ENCODE measurements at regions not wholly inside any gene's neighbourhood (a gene's known extent, or its start where the extent isn't known, plus 50 kb on each side); places are given as distances from the start of the nearest gene placed in this dataset.

DNA sequence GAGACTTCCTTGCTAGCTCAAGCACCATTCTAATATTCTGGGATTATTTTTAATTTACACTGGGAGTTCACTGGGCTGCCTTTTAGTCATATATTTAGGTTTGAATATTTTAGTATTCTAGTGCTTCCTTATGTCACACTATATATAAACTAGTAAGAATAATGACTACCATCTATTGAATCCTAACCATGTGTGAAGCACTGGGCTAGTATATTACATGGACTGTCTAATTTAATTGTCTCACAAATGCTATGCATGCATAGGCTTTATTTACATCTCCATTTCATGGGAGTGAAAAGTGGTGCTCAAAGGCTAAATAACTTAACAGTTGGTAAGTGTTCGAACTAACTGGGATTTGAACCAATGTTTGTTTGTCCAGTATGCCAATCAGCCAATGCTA lies 272.4 kb downstream of the RND3 start:
- TF ChIP-seq, protein P1, sequence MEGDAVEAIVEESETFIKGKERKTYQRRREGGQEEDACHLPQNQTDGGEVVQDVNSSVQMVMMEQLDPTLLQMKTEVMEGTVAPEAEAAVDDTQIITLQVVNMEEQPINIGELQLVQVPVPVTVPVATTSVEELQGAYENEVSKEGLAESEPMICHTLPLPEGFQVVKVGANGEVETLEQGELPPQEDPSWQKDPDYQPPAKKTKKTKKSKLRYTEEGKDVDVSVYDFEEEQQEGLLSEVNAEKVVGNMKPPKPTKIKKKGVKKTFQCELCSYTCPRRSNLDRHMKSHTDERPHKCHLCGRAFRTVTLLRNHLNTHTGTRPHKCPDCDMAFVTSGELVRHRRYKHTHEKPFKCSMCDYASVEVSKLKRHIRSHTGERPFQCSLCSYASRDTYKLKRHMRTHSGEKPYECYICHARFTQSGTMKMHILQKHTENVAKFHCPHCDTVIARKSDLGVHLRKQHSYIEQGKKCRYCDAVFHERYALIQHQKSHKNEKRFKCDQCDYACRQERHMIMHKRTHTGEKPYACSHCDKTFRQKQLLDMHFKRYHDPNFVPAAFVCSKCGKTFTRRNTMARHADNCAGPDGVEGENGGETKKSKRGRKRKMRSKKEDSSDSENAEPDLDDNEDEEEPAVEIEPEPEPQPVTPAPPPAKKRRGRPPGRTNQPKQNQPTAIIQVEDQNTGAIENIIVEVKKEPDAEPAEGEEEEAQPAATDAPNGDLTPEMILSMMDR (IDR thresholded peaks at IDR 0.05; ENCODE audit: extremely low read depth, low read depth, low read length) = no peak
- no peaks in the 10 kb centered on the region for H3K36me3 ChIP-seq (ENCODE audit: insufficient read depth, low read length)
- no peaks in the 10 kb centered on the region for H3K79me2 ChIP-seq (ENCODE audit: insufficient read depth, low read length)
- no peak overlapping the region for H3K4me3 ChIP-seq (ENCODE audit: insufficient read depth, low read length)
- H3K4me2 ChIP-seq (ENCODE audit: insufficient read depth, low read length) = no peak overlapping the region
- no peaks in the 10 kb centered on the region for H3K27me3 ChIP-seq (ENCODE audit: insufficient read depth, low read length)
- no peak for DNase-seq (ENCODE audit: insufficient read length, low spot score, missing footprints)
- peaks cover 18% of the 10 kb centered on the region for H3K4me1 ChIP-seq (ENCODE audit: insufficient read depth, low read length)
- H3K27ac ChIP-seq (ENCODE audit: low read depth, low read length) = no peak overlapping the region
- no peak overlapping the region for H2AFZ ChIP-seq (ENCODE audit: low read length)
- no peaks in the 10 kb centered on the region for H4K20me1 ChIP-seq (ENCODE audit: insufficient read depth, low read length)
- H3K9me3 ChIP-seq (ENCODE audit: low read depth, low read length) = no peaks in the 10 kb centered on the region

DNA sequence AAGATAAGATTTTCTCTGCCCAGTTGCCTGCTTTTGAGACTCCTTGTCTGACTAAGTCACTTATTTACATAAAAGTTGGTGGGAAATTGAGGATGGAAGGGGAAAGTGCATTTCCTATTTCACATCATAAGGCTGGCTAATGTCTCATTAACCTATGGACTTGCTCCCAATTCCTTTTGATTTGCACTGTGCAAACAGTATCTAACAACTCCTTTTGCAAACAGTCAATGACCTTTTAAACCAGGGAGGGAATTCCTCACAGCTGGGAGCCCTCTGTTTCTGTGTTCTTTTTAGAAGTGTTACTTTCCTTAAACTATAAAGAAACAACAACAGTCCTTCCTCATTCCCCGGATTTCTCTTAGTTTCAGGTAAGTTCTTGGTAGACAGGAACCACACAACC lies 272.8 kb downstream of the RND3 start:
- H3K27ac ChIP-seq (ENCODE audit: low read depth, low read length) = no peak overlapping the region
- no peaks in the 10 kb centered on the region for H3K36me3 ChIP-seq (ENCODE audit: insufficient read depth, low read length)
- no peak for DNase-seq (ENCODE audit: insufficient read length, low spot score, missing footprints)
- H4K20me1 ChIP-seq (ENCODE audit: insufficient read depth, low read length) = no peaks in the 10 kb centered on the region
- no peak overlapping the region for H3K4me3 ChIP-seq (ENCODE audit: insufficient read depth, low read length)
- TF ChIP-seq, protein P1 (IDR thresholded peaks at IDR 0.05; ENCODE audit: extremely low read depth, low read depth, low read length) = no peak
- no peak overlapping the region for H3K4me2 ChIP-seq (ENCODE audit: insufficient read depth, low read length)
- no peaks in the 10 kb centered on the region for H3K9me3 ChIP-seq (ENCODE audit: low read depth, low read length)
- H3K79me2 ChIP-seq (ENCODE audit: insufficient read depth, low read length) = no peaks in the 10 kb centered on the region
- H2AFZ ChIP-seq (ENCODE audit: low read length) = no peak overlapping the region
- H3K27me3 ChIP-seq (ENCODE audit: insufficient read depth, low read length) = no peaks in the 10 kb centered on the region
- peaks cover 18% of the 10 kb centered on the region for H3K4me1 ChIP-seq (ENCODE audit: insufficient read depth, low read length)

GRCh38 chr2:150212722-150213171 lies 274.7 kb downstream of the RND3 start:
- Histone ChIP-seq H4K20me1 (ENCODE audit: insufficient read depth, low read length) (no peaks in the 10 kb centered on the region), H3K4me3 (ENCODE audit: insufficient read depth, low read length) (no peak overlapping the region), H2AFZ (ENCODE audit: low read length) (peak overlapping the region; percentile 1), H3K4me1 (ENCODE audit: insufficient read depth, low read length) (peaks cover 18% of the 10 kb centered on the region), H3K27ac (ENCODE audit: low read depth, low read length) (no peak overlapping the region), H3K4me2 (ENCODE audit: insufficient read depth, low read length) (no peak overlapping the region), H3K36me3 (ENCODE audit: insufficient read depth, low read length) (no peaks in the 10 kb centered on the region), H3K27me3 (ENCODE audit: insufficient read depth, low read length) (no peaks in the 10 kb centered on the region), H3K79me2 (ENCODE audit: insufficient read depth, low read length) (no peaks in the 10 kb centered on the region), H3K9me3 (ENCODE audit: low read depth, low read length) (no peaks in the 10 kb centered on the region)
- no peak for DNase-seq (ENCODE audit: insufficient read length, low spot score, missing footprints)
- TF ChIP-seq, protein P1 (IDR thresholded peaks at IDR 0.05; ENCODE audit: extremely low read depth, low read depth, low read length) = no peak

GRCh38 chr2:150211164-150211631 lies 276.3 kb downstream of the RND3 start:
- DNase-seq (ENCODE audit: insufficient read length, low spot score, missing footprints) = no peak
- Histone ChIP-seq H3K4me1 (ENCODE audit: insufficient read depth, low read length) (peaks cover 18% of the 10 kb centered on the region), H3K36me3 (ENCODE audit: insufficient read depth, low read length) (no peaks in the 10 kb centered on the region), H3K27me3 (ENCODE audit: insufficient read depth, low read length) (no peaks in the 10 kb centered on the region), H3K9me3 (ENCODE audit: low read depth, low read length) (no peaks in the 10 kb centered on the region), H3K4me3 (ENCODE audit: insufficient read depth, low read length) (no peak overlapping the region), H3K27ac (ENCODE audit: low read depth, low read length) (peak overlapping the region; percentile 45), H2AFZ (ENCODE audit: low read length) (no peak overlapping the region), H3K4me2 (ENCODE audit: insufficient read depth, low read length) (no peak overlapping the region), H3K79me2 (ENCODE audit: insufficient read depth, low read length) (no peaks in the 10 kb centered on the region), H4K20me1 (ENCODE audit: insufficient read depth, low read length) (no peaks in the 10 kb centered on the region)
- TF ChIP-seq, protein P1 (IDR thresholded peaks at IDR 0.05; ENCODE audit: extremely low read depth, low read depth, low read length) = no peak

All from osteoblast (primary cell).